Type B pancreatic cell (in vitro differentiated cells): ENCODE measurements at regions not wholly inside any gene's neighbourhood (a gene's known extent, or its start where the extent isn't known, plus 50 kb on each side); places are given as distances from the start of the nearest gene placed in this dataset.
A peak's percentile ranks its signal among the peaks of the same experiment; 100 is the strongest.

Experiments used
- DNase-seq: peaks from one replicate; pipeline ENCODE4 v3.0.0; 2021; ENCODE audit warnings: mixed read lengths; ENCODE audit not compliant: unreplicated experiment; ENCODE audit errors: extremely low spot score
- H3K27ac Mint-ChIP-seq: 2 replicates; pipeline ENCODE4 v1.8.0; 2021; ENCODE audit warnings: mild to moderate bottlenecking, mixed read lengths
- H3K27me3 Mint-ChIP-seq: 2 replicates; pipeline ENCODE4 v1.8.0; 2021; ENCODE audit warnings: mixed read lengths
- H3K36me3 Mint-ChIP-seq: 2 replicates; pipeline ENCODE4 v1.8.0; 2021; ENCODE audit warnings: mixed read lengths
- H3K4me1 Mint-ChIP-seq: one replicate; pipeline ENCODE4 v1.8.0; 2021; ENCODE audit warnings: mixed read lengths; ENCODE audit not compliant: unreplicated experiment
- H3K4me3 Mint-ChIP-seq: 2 replicates; pipeline ENCODE4 v1.8.0; 2021; ENCODE audit warnings: mild to moderate bottlenecking, mixed read lengths
- H3K9me3 Mint-ChIP-seq: 2 replicates; pipeline ENCODE4 v1.8.0; 2021; ENCODE audit warnings: mixed read lengths
- TF ChIP-seq, protein P1 (sequence below): fragments of 200-600 bp; sonication (generic); conservative IDR thresholded peaks from 2 replicates; pipeline ENCODE4 v1.5.0; 2021; ENCODE audit warnings: antibody characterized with exemption, mild to moderate bottlenecking

DNA sequence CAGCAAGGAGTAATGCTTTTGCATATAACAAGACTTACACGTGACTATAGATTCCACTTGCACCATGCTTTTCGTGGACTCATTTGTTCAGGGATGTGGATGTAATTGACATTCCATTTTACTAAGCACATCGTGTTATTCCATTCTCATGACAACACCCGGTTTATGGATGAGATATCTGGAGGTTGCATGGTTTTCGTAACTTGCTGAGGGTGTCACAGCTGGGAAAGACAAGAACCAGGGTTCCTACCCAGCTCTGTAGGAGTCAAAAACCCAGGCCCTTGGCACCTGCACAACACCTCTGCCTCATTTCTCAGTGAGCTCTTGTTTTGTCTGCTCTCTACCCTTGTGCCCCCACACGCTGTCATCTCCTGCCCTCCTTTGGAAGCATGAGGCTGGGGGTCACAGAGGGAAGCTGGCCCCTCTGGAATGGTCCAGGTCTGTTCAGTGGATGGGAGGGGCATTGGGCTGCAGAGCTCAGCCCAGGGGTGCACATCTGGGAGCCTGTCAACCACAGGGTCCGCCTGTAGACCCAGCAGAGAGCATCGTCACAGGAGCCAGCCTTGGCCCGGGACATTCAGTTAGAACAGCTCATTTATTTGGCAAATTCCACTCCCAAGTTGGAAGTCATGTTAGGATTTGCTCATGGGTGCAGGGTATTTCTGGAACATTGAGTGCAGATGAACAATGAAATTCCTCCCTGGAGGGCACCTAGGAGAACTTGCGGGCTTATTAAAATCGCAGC lies 120.1 kb upstream of the TWIST2 start:
- H3K9me3 Mint-ChIP-seq, result no peaks in the 10 kb centered on the region
- H3K4me1 Mint-ChIP-seq, result peaks cover 20% of the 10 kb centered on the region
- H3K4me3 Mint-ChIP-seq, result no peak overlapping the region
- TF ChIP-seq, protein P1, sequence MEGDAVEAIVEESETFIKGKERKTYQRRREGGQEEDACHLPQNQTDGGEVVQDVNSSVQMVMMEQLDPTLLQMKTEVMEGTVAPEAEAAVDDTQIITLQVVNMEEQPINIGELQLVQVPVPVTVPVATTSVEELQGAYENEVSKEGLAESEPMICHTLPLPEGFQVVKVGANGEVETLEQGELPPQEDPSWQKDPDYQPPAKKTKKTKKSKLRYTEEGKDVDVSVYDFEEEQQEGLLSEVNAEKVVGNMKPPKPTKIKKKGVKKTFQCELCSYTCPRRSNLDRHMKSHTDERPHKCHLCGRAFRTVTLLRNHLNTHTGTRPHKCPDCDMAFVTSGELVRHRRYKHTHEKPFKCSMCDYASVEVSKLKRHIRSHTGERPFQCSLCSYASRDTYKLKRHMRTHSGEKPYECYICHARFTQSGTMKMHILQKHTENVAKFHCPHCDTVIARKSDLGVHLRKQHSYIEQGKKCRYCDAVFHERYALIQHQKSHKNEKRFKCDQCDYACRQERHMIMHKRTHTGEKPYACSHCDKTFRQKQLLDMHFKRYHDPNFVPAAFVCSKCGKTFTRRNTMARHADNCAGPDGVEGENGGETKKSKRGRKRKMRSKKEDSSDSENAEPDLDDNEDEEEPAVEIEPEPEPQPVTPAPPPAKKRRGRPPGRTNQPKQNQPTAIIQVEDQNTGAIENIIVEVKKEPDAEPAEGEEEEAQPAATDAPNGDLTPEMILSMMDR, result no peak
- no peak overlapping the region for H3K27ac Mint-ChIP-seq
- H3K36me3 Mint-ChIP-seq, result no peaks in the 10 kb centered on the region
- peaks cover 19% of the 10 kb centered on the region for H3K27me3 Mint-ChIP-seq
- no peak for DNase-seq

DNA sequence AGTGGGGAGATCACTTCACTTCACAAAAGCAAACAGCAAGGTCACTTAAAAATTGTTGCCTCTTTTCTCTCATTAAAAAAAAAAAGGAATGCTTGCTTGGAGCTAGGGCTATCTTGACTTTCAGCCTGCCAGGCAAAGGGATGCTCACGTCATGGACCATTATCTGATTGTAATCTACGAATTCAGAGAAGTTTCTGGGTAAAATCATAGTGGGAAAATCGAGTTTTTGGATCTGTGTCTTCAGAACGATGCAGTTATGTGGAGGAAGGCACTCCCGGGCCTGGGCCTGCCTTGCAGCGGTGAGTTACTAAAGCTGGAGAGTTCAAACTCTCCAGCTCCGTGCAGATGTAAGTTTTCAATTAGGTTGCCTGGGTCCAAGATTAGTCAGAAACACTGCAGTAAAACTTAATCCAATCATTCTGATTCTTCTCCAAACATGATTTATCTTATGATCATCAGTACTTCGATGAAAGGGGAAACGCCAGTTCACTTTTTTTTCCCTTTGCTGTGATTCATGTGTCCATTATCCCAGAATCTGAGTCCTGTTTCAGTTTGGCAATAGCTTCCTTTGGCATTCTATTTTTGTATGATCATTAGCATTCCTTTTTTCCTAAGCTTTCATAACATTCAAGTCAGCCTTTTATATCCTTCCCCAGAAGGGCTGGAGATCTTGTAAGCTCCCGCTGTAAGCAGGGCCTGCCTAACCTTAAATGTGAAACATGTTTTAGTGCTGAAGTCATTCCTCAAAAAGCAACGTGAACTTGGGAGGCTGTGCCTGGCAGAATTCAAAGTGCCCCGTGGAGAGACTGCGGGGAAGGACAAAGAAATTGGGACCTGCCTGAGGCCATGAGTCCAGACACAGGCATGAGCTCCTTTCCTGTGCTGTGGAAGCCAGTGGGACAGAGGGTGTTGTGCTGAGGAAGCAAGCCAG lies 119.3 kb upstream of the TWIST2 start:
- Mint-ChIP-seq H3K4me1 (peaks cover 20% of the 10 kb centered on the region), H3K36me3 (no peaks in the 10 kb centered on the region), H3K27ac (peak overlapping the region; percentile 56), H3K4me3 (peak overlapping the region; percentile 37), H3K27me3 (peaks cover 15% of the 10 kb centered on the region), H3K9me3 (no peaks in the 10 kb centered on the region)
- DNase-seq, result no peak
- TF ChIP-seq, protein P1, result no peak

DNA sequence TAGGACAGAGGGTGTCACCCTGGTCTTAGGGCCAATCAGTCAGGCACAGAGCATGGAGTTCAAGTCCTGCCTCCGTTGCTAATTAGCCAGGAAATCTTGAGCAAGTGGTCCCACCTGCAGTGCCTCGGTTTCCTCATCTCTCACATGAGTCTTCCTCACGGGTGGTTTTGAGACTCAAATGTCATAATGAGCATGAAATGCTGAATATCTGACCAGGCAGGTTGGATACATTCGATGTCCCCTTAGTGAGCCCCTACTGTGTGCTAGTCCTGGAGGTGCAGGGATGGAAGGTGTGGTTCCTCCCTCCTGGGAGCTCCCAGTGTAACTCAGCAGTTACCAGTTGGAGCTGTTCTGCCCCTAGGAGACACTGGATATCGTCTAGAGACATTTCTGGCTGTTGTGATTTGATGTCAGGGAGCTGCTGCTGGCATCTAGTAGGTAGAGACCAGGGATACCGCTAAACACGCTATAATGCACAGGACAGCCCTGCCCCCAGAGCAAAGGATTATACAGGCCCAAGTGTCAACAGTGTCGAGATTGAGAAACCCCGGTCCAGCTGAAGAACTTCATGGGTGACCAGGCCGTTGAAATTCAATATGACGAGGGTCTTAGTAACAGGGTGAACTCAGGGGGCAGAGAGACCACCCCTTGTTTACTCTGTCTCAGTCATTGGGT lies 118.5 kb upstream of the TWIST2 start:
- Mint-ChIP-seq H3K27me3 (peaks cover 10% of the 10 kb centered on the region), H3K4me1 (peaks cover 20% of the 10 kb centered on the region), H3K27ac (peak overlapping the region; percentile 56), H3K9me3 (no peaks in the 10 kb centered on the region), H3K36me3 (no peaks in the 10 kb centered on the region), H3K4me3 (no peak overlapping the region)
- TF ChIP-seq, protein P1, result no peak
- no peak for DNase-seq

DNA sequence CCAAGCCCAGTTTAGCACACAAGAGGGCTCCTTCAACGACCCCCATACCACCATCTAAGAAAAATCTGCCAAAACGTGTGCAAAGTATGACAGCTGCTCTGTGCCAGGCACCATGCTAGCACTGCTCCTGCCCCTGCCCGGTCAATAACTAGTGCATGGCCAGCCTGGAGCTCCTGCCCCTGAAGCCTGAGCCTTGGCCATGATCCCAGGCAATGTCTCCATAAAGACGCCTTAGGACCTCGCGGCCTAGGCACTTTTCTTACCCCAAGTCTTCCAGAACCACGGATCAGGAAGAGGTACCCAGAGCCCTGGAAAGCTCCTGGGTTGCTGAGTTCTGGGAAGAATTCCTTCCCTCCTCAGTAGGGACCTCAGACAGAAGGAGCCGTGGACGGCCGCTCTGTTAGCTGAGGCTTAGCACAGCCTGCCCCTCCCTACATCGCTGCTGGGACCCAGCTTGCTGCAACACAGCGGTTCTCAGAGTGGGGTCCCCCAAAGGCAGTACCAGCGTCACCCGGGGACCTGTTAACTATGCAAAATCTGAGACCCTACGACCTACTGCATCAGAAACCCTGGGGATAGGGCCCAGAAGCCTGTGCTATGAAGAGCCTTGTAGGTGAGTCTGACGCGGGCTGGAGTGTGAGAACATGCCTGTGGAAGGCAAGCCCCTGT lies 117.8 kb upstream of the TWIST2 start:
- H3K4me3 Mint-ChIP-seq, result no peak overlapping the region
- no peak for DNase-seq
- TF ChIP-seq, protein P1, result no peak
- H3K27ac Mint-ChIP-seq, result no peak overlapping the region
- no peaks in the 10 kb centered on the region for H3K9me3 Mint-ChIP-seq
- peaks cover 11% of the 10 kb centered on the region for H3K27me3 Mint-ChIP-seq
- no peaks in the 10 kb centered on the region for H3K36me3 Mint-ChIP-seq
- peaks cover 17% of the 10 kb centered on the region for H3K4me1 Mint-ChIP-seq

DNA sequence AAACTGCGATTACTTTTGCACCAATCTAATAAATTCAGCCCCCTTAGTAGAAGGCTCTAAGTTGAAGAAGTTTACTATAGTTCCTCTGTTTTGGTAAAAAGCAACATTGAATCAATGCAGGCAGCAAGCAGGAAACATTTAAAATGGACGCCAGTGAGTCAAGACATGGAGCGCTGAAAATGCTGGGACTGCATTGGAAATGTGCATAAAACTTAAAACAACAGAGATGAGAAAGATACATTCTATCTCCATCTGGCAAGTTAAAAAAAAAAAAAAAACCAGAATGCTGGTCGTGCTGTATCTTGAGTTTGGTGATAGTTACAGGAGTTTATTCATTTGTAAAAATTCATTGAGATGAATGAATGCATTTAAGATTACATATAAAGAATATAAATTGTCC lies 117.0 kb upstream of the TWIST2 start:
- Mint-ChIP-seq H3K4me1 (peaks cover 17% of the 10 kb centered on the region), H3K27me3 (peaks cover 13% of the 10 kb centered on the region), H3K27ac (no peak overlapping the region), H3K9me3 (no peaks in the 10 kb centered on the region), H3K36me3 (no peaks in the 10 kb centered on the region), H3K4me3 (no peak overlapping the region)
- no peak for DNase-seq
- TF ChIP-seq, protein P1, result no peak
